ENCODE measurements at regions not wholly inside any gene's neighbourhood (a gene's known extent, or its start where the extent isn't known, plus 50 kb on each side); places are given as distances from the start of the nearest gene placed in this dataset.

GRCh38 chr19:46950526-46951170 is 69.0 kb upstream of the NPAS1 start:
- Histone ChIP-seq H3K27me3 (ENCODE audit: control insufficient read depth in 2 of 2, insufficient read depth in 1 of 2, low read length in 1 of 2) (no peaks in the 10 kb centered on the region), H3K27ac (ENCODE audit: low read depth in 1 of 2, low read length in 1 of 2) (no peak overlapping the region), H3K4me1 (ENCODE audit: control insufficient read depth in 2 of 2, insufficient read depth in 2 of 2, low read length in 2 of 2) (peaks cover 11 to 33% of the 10 kb centered on the region in 2 donors), H3K9me3 (ENCODE audit: control insufficient read depth in 2 of 2, insufficient read depth in 1 of 2, low read length in 1 of 2) (peaks cover 0 to 6% of the 10 kb centered on the region in 2 donors), H3K36me3 (ENCODE audit: control insufficient read depth in 2 of 2, insufficient read depth in 2 of 2, low read length in 1 of 2) (peaks cover 10 to 20% of the 10 kb centered on the region in 2 donors), H3K4me3 (ENCODE audit: low read length in 2 of 2) (no peak overlapping the region)
- no peak for DNase-seq (ENCODE audit: low read depth in 6 of 9, low spot score in 9 of 9)
- WGBS = 84% methylated on average over 7 of the region's 7 CpGs

- Histone ChIP-seq H3K4me3 (ENCODE audit: low read length in 2 of 2) (no peak overlapping the region), H3K4me1 (ENCODE audit: control insufficient read depth in 2 of 2, insufficient read depth in 2 of 2, low read length in 2 of 2) (peaks cover 14 to 33% of the 10 kb centered on the region in 2 donors), H3K27ac (ENCODE audit: low read depth in 1 of 2, low read length in 1 of 2) (no peak overlapping the region), H3K9me3 (ENCODE audit: control insufficient read depth in 2 of 2, insufficient read depth in 1 of 2, low read length in 1 of 2) (peaks cover 0 to 6% of the 10 kb centered on the region in 2 donors), H3K36me3 (ENCODE audit: control insufficient read depth in 2 of 2, insufficient read depth in 2 of 2, low read length in 1 of 2) (peaks cover 10 to 20% of the 10 kb centered on the region in 2 donors), H3K27me3 (ENCODE audit: control insufficient read depth in 2 of 2, insufficient read depth in 1 of 2, low read length in 1 of 2) (no peaks in the 10 kb centered on the region)
- 95% methylated on average over 8 of the region's 8 CpGs for WGBS
- no peak for DNase-seq (ENCODE audit: low read depth in 6 of 9, low spot score in 9 of 9)
Observed at GRCh38 chr19:46951171-46951986, 68.3 kb upstream of the NPAS1 start.

- Histone ChIP-seq H3K4me1 (ENCODE audit: control insufficient read depth in 2 of 2, insufficient read depth in 2 of 2, low read length in 2 of 2) (peaks cover 14 to 33% of the 10 kb centered on the region in 2 donors), H3K36me3 (ENCODE audit: control insufficient read depth in 2 of 2, insufficient read depth in 2 of 2, low read length in 1 of 2) (peaks cover 7 to 14% of the 10 kb centered on the region in 2 donors), H3K27me3 (ENCODE audit: control insufficient read depth in 2 of 2, insufficient read depth in 1 of 2, low read length in 1 of 2) (no peaks in the 10 kb centered on the region), H3K4me3 (ENCODE audit: low read length in 2 of 2) (no peak overlapping the region), H3K9me3 (ENCODE audit: control insufficient read depth in 2 of 2, insufficient read depth in 1 of 2, low read length in 1 of 2) (peaks cover 0 to 6% of the 10 kb centered on the region in 2 donors), H3K27ac (ENCODE audit: low read depth in 1 of 2, low read length in 1 of 2) (no peak overlapping the region)
- DNase-seq (ENCODE audit: low read depth in 6 of 9, low spot score in 9 of 9) = no peak
- WGBS = 98% methylated on average over 5 of the region's 5 CpGs
Observed at GRCh38 chr19:46952874-46953273, 66.8 kb upstream of the NPAS1 start.

GRCh38 chr19:46953955-46954501 is 65.6 kb upstream of the NPAS1 start:
- Histone ChIP-seq H3K27ac (ENCODE audit: low read depth in 1 of 2, low read length in 1 of 2) (no peak overlapping the region), H3K4me1 (ENCODE audit: control insufficient read depth in 2 of 2, insufficient read depth in 2 of 2, low read length in 2 of 2) (peaks cover 14 to 33% of the 10 kb centered on the region in 2 donors), H3K36me3 (ENCODE audit: control insufficient read depth in 2 of 2, insufficient read depth in 2 of 2, low read length in 1 of 2) (peaks cover 7 to 14% of the 10 kb centered on the region in 2 donors), H3K9me3 (ENCODE audit: control insufficient read depth in 2 of 2, insufficient read depth in 1 of 2, low read length in 1 of 2) (peaks cover 0 to 6% of the 10 kb centered on the region in 2 donors), H3K4me3 (ENCODE audit: low read length in 2 of 2) (no peak overlapping the region), H3K27me3 (ENCODE audit: control insufficient read depth in 2 of 2, insufficient read depth in 1 of 2, low read length in 1 of 2) (no peaks in the 10 kb centered on the region)
- DNase-seq (ENCODE audit: low read depth in 6 of 9, low spot score in 9 of 9) = no peak
- WGBS = 94% methylated on average over 6 of the region's 6 CpGs

- Histone ChIP-seq H3K4me3 (ENCODE audit: low read length in 2 of 2) (no peak overlapping the region), H3K27me3 (ENCODE audit: control insufficient read depth in 2 of 2, insufficient read depth in 1 of 2, low read length in 1 of 2) (no peaks in the 10 kb centered on the region), H3K4me1 (ENCODE audit: control insufficient read depth in 2 of 2, insufficient read depth in 2 of 2, low read length in 2 of 2) (peaks cover 14 to 33% of the 10 kb centered on the region in 2 donors), H3K36me3 (ENCODE audit: control insufficient read depth in 2 of 2, insufficient read depth in 2 of 2, low read length in 1 of 2) (peaks cover 7 to 13% of the 10 kb centered on the region in 2 donors), H3K9me3 (ENCODE audit: control insufficient read depth in 2 of 2, insufficient read depth in 1 of 2, low read length in 1 of 2) (peaks cover 0 to 6% of the 10 kb centered on the region in 2 donors), H3K27ac (ENCODE audit: low read depth in 1 of 2, low read length in 1 of 2) (peak overlapping the region in 1 of 2 donors; percentile 77)
- DNase-seq (ENCODE audit: low read depth in 6 of 9, low spot score in 9 of 9) = no peak
- WGBS = 66% methylated on average over 7 of the region's 7 CpGs
Observed at GRCh38 chr19:46954502-46954992, 65.1 kb upstream of the NPAS1 start.

GRCh38 chr19:46954993-46955812 is 64.4 kb upstream of the NPAS1 start:
- WGBS = 30% methylated on average over 10 of the region's 10 CpGs
- Histone ChIP-seq H3K27me3 (ENCODE audit: control insufficient read depth in 2 of 2, insufficient read depth in 1 of 2, low read length in 1 of 2) (no peaks in the 10 kb centered on the region), H3K4me3 (ENCODE audit: low read length in 2 of 2) (peak overlapping the region; percentile 24 to 48), H3K9me3 (ENCODE audit: control insufficient read depth in 2 of 2, insufficient read depth in 1 of 2, low read length in 1 of 2) (peaks cover 0 to 6% of the 10 kb centered on the region in 2 donors), H3K36me3 (ENCODE audit: control insufficient read depth in 2 of 2, insufficient read depth in 2 of 2, low read length in 1 of 2) (peaks cover 7 to 10% of the 10 kb centered on the region in 2 donors), H3K4me1 (ENCODE audit: control insufficient read depth in 2 of 2, insufficient read depth in 2 of 2, low read length in 2 of 2) (peaks cover 14 to 33% of the 10 kb centered on the region in 2 donors), H3K27ac (ENCODE audit: low read depth in 1 of 2, low read length in 1 of 2) (peak overlapping the region; percentile 74 to 77)
- peak; percentile 18 to 82 (median 58) for DNase-seq (ENCODE audit: low read depth in 6 of 9, low spot score in 9 of 9)

GRCh38 chr19:46955813-46956371 is 63.7 kb upstream of the NPAS1 start:
- no peaks in the 10 kb centered on the region for H3K27me3 ChIP-seq (ENCODE audit: control insufficient read depth in 2 of 2, insufficient read depth in 1 of 2, low read length in 1 of 2)
- H3K36me3 ChIP-seq (ENCODE audit: control insufficient read depth in 2 of 2, insufficient read depth in 2 of 2, low read length in 1 of 2) = peaks cover 7 to 10% of the 10 kb centered on the region in 2 donors
- 68% methylated on average over 6 of the region's 6 CpGs for WGBS
- DNase-seq (ENCODE audit: low read depth in 6 of 9, low spot score in 9 of 9) = no peak
- H3K9me3 ChIP-seq (ENCODE audit: control insufficient read depth in 2 of 2, insufficient read depth in 1 of 2, low read length in 1 of 2) = peaks cover 0 to 6% of the 10 kb centered on the region in 2 donors
- H3K4me1 ChIP-seq (ENCODE audit: control insufficient read depth in 2 of 2, insufficient read depth in 2 of 2, low read length in 2 of 2) = peaks cover 14 to 33% of the 10 kb centered on the region in 2 donors
- peak overlapping the region in 1 of 2 donors; percentile 39 for H3K27ac ChIP-seq (ENCODE audit: low read depth in 1 of 2, low read length in 1 of 2)
- no peak overlapping the region for H3K4me3 ChIP-seq (ENCODE audit: low read length in 2 of 2)

- 87% methylated on average over 6 of the region's 6 CpGs for WGBS
- Histone ChIP-seq H3K9me3 (ENCODE audit: control insufficient read depth in 2 of 2, insufficient read depth in 1 of 2, low read length in 1 of 2) (peaks cover 0 to 6% of the 10 kb centered on the region in 2 donors), H3K27me3 (ENCODE audit: control insufficient read depth in 2 of 2, insufficient read depth in 1 of 2, low read length in 1 of 2) (no peaks in the 10 kb centered on the region), H3K4me1 (ENCODE audit: control insufficient read depth in 2 of 2, insufficient read depth in 2 of 2, low read length in 2 of 2) (peaks cover 14 to 25% of the 10 kb centered on the region in 2 donors), H3K27ac (ENCODE audit: low read depth in 1 of 2, low read length in 1 of 2) (no peak overlapping the region), H3K4me3 (ENCODE audit: low read length in 2 of 2) (no peak overlapping the region), H3K36me3 (ENCODE audit: control insufficient read depth in 2 of 2, insufficient read depth in 2 of 2, low read length in 1 of 2) (peaks cover 3 to 5% of the 10 kb centered on the region in 2 donors)
- no peak for DNase-seq (ENCODE audit: low read depth in 6 of 9, low spot score in 9 of 9)
Observed at GRCh38 chr19:46958532-46958931, 61.1 kb upstream of the NPAS1 start.

All from thymus (tissue), 11 donors.